GM12878 (cell line): ENCODE measurements at regions not wholly inside any gene's neighbourhood (a gene's known extent, or its start where the extent isn't known, plus 50 kb on each side); places are given as distances from the start of the nearest gene placed in this dataset.

Source experiments
- ATF3 ChIP-seq: IDR thresholded peaks from 2 replicates; pipeline ENCODE4 v1.6.1; 2011; ENCODE audit warnings: low read depth, mild to moderate bottlenecking, low read length, moderate library complexity, borderline replicate concordance; ENCODE audit errors: extremely low read depth
- BACH1 ChIP-seq: fragments of 450-650 bp; IDR thresholded peaks from 2 replicates; pipeline ENCODE4 v1.6.1; 2017; ENCODE audit warnings: mild to moderate bottlenecking, borderline replicate concordance
- CEBPB ChIP-seq, 2 experiments: fragments of 150-350 bp in 1 of 2; IDR thresholded peaks; 2 replicates each; pipeline ENCODE4 v1.6.1; 2012 to 2014; ENCODE audit warnings: low read depth in 2 of 2, low read length in 2 of 2, borderline replicate concordance in 1 of 2, inconsistent platforms in 1 of 2
- IRF4 ChIP-seq: IDR thresholded peaks from 2 replicates; pipeline ENCODE4 v1.6.1; 2011; ENCODE audit warnings: low read depth, low read length
- MEF2A ChIP-seq: IDR thresholded peaks from 2 replicates; pipeline ENCODE4 v1.6.1; 2011; ENCODE audit warnings: low read depth, mild to moderate bottlenecking, low read length, moderate library complexity; ENCODE audit not compliant: insufficient read depth
- NBN ChIP-seq: fragments of 450-650 bp; IDR thresholded peaks from 2 replicates; pipeline ENCODE4 v1.6.1; 2016
- NFIC ChIP-seq: IDR thresholded peaks from 2 replicates; pipeline ENCODE4 v1.6.1; 2012; ENCODE audit warnings: low read depth, mild to moderate bottlenecking, inconsistent platforms, low read length, moderate library complexity
- NFYB ChIP-seq: IDR thresholded peaks from 2 replicates; pipeline ENCODE4 v1.6.1; 2011; ENCODE audit warnings: low read depth, mild to moderate bottlenecking, low read length, improper control_type of control experiment, moderate library complexity; ENCODE audit not compliant: insufficient read depth
- NRF1 ChIP-seq: conservative IDR thresholded peaks from 2 replicates; pipeline ENCODE4 v1.6.1; 2011; ENCODE audit warnings: mild to moderate bottlenecking, low read depth, low read length, improper control_type of control experiment
- PML ChIP-seq: IDR thresholded peaks from 2 replicates; pipeline ENCODE4 v1.6.1; 2012; ENCODE audit warnings: low read length, inconsistent platforms
- POLR2A ChIP-seq: IDR thresholded peaks from 2 replicates; pipeline ENCODE4 v1.6.1; 2011; ENCODE audit warnings: low read depth, mild to moderate bottlenecking, low read length
- PRDM15 ChIP-seq: fragments of 450-650 bp; formaldehyde crosslinking; IDR thresholded peaks from 2 replicates; pipeline ENCODE4 v1.4.0; 2020; ENCODE audit warnings: mild to moderate bottlenecking, moderate library complexity
- RUNX3 ChIP-seq: IDR thresholded peaks from 2 replicates; pipeline ENCODE4 v1.6.1; 2012; ENCODE audit warnings: low read length, inconsistent platforms
- SMAD1 ChIP-seq: fragments of 450-650 bp; IDR thresholded peaks from 2 replicates; pipeline ENCODE4 v1.6.1; 2018; ENCODE audit warnings: mild to moderate bottlenecking, low read depth; ENCODE audit not compliant: partially characterized antibody
- SPI1 ChIP-seq: IDR thresholded peaks from 2 replicates; pipeline ENCODE4 v1.6.1; 2011; ENCODE audit warnings: low read depth, mild to moderate bottlenecking, low read length, moderate library complexity, borderline replicate concordance; ENCODE audit not compliant: insufficient read depth
- STAT1 ChIP-seq: fragments of 450-650 bp; conservative IDR thresholded peaks from 2 replicates; pipeline ENCODE4 v1.6.1; 2014; ENCODE audit warnings: antibody characterized with exemption, mild to moderate bottlenecking
- STAT3 ChIP-seq: IDR thresholded peaks from 2 replicates; pipeline ENCODE4 v1.6.1; 2011; ENCODE audit warnings: low read depth, low read length, improper control_type of control experiment
- TBL1XR1 ChIP-seq: IDR thresholded peaks from 2 replicates; pipeline ENCODE4 v1.6.1; 2012; ENCODE audit warnings: low read depth, low read length, improper control_type of control experiment
- ZBED1 ChIP-seq: IDR thresholded peaks from 2 replicates; pipeline ENCODE4 v1.6.1; 2016; ENCODE audit warnings: borderline replicate concordance
- TF ChIP-seq, protein P1 (sequence below): fragments of 450-650 bp; IDR thresholded peaks from 2 replicates; pipeline ENCODE4 v1.6.1; 2018; ENCODE audit warnings: borderline replicate concordance, mild to moderate bottlenecking; ENCODE audit not compliant: partially characterized antibody
- TF ChIP-seq, protein P2 (sequence below): IDR thresholded peaks from 2 replicates; pipeline ENCODE4 v1.6.1; 2011; ENCODE audit warnings: mild to moderate bottlenecking, low read depth, low read length, moderate library complexity; ENCODE audit not compliant: insufficient replicate concordance
- TF ChIP-seq, protein P3 (sequence below): IDR thresholded peaks from 2 replicates; pipeline ENCODE4 v1.6.1; 2011; ENCODE audit warnings: borderline replicate concordance, low read depth, mild to moderate bottlenecking, moderate library complexity, mixed read lengths, low read length; ENCODE audit not compliant: insufficient read depth; ENCODE audit errors: extremely low read length

- TF ChIP-seq MEF2A (peak; percentile 78), ZBED1 (0 out of 2 replicates have a peak, but pooled peaks have one; percentile 28), ATF3 (no peak), NFIC (peak; percentile 42; the same call in 1 of the 2 replicates), BACH1 (no peak), NFYB (peak; percentile 59; the same call in 1 of the 2 replicates), SPI1 (peak; percentile 71; the same call in 1 of the 2 replicates), STAT3 (no peak), NBN (peak; percentile 65; the same call in 1 of the 2 replicates), IRF4 (0 out of 2 replicates have a peak, but pooled peaks have one; percentile 27), POLR2A (no peak), PRDM15 (CRISPR knock-in tag) (no peak), TBL1XR1 (0 out of 2 replicates have a peak, but pooled peaks have one; percentile 55), CEBPB (IDR thresholded peaks at IDR 0.05; ENCODE audit: borderline replicate concordance in 1 of 2, low read depth in 2 of 2, low read length in 2 of 2) (0 out of 4 replicates have a peak, but pooled peaks of 1 of the 2 experiments have one; percentile 11), PML (no peak), RUNX3 (peak; percentile 78), SMAD1 (no peak), NRF1 (no peak), STAT1 (no peak)
- TF ChIP-seq, protein P1, sequence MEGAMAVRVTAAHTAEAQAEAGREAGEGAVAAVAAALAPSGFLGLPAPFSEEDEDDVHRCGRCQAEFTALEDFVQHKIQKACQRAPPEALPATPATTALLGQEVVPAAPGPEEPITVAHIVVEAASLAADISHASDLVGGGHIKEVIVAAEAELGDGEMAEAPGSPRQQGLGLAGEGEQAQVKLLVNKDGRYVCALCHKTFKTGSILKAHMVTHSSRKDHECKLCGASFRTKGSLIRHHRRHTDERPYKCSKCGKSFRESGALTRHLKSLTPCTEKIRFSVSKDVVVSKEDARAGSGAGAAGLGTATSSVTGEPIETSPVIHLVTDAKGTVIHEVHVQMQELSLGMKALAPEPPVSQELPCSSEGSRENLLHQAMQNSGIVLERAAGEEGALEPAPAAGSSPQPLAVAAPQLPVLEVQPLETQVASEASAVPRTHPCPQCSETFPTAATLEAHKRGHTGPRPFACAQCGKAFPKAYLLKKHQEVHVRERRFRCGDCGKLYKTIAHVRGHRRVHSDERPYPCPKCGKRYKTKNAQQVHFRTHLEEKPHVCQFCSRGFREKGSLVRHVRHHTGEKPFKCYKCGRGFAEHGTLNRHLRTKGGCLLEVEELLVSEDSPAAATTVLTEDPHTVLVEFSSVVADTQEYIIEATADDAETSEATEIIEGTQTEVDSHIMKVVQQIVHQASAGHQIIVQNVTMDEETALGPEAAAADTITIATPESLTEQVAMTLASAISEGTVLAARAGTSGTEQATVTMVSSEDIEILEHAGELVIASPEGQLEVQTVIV, result no peak
- TF ChIP-seq, protein P2, sequence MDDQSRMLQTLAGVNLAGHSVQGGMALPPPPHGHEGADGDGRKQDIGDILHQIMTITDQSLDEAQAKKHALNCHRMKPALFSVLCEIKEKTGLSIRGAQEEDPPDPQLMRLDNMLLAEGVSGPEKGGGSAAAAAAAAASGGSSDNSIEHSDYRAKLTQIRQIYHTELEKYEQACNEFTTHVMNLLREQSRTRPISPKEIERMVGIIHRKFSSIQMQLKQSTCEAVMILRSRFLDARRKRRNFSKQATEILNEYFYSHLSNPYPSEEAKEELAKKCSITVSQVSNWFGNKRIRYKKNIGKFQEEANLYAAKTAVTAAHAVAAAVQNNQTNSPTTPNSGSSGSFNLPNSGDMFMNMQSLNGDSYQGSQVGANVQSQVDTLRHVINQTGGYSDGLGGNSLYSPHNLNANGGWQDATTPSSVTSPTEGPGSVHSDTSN, result no peak
- TF ChIP-seq, protein P3, sequence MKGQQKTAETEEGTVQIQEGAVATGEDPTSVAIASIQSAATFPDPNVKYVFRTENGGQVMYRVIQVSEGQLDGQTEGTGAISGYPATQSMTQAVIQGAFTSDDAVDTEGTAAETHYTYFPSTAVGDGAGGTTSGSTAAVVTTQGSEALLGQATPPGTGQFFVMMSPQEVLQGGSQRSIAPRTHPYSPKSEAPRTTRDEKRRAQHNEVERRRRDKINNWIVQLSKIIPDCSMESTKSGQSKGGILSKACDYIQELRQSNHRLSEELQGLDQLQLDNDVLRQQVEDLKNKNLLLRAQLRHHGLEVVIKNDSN, result no peak
Measured at GRCh38 chr1:110726755-110727154, 52.0 kb upstream of the KCNA3 start (continued).
